ENCODE measurements at regions not wholly inside any gene's neighbourhood (a gene's known extent, or its start where the extent isn't known, plus 50 kb on each side); places are given as distances from the start of the nearest gene placed in this dataset.
"Not testable (repeated sequence)": the region's sequence is repeated elsewhere in the genome, so short reads cannot be mapped to it uniquely, and the experiment has no call there.

DNA sequence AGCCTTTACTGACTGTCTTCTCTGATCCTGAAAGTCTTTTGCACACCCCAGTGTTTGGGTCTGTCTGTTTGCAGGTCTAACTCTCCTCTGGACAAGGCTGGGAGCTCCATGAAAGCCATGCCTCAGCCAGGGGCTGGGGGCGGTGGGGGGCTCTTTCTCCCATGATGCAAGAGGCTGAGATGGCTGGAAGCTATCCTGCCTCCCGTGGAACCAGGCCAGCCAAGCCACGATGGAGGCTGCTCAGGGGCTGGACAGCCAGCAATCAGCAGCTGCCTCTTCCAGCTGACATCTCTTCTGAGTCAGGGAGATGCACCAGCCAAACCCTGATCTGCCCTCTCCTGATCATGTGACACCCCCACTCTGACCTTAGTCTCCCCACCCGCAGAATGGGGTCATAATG, 154.0 kb downstream of the BARX1 start:
- H3K4me2 ChIP-seq (ENCODE audit: low read length) = no peak overlapping the region
- H3K36me3 ChIP-seq (ENCODE audit: insufficient read depth, low read length) = no peaks in the 10 kb centered on the region
- no peaks in the 10 kb centered on the region for H3K4me1 ChIP-seq (ENCODE audit: control insufficient read depth, insufficient read depth, low read length)
- no peaks in the 10 kb centered on the region for H3K27me3 ChIP-seq (ENCODE audit: control insufficient read depth, insufficient read depth, low read length)
- no peaks in the 10 kb centered on the region for H3K9me3 ChIP-seq (replicated peaks; ENCODE audit: low read length)
- H3K9ac ChIP-seq (ENCODE audit: low read depth, low read length) = no peak overlapping the region
- H3K4me3 ChIP-seq (ENCODE audit: low read length) = no peak overlapping the region

DNA sequence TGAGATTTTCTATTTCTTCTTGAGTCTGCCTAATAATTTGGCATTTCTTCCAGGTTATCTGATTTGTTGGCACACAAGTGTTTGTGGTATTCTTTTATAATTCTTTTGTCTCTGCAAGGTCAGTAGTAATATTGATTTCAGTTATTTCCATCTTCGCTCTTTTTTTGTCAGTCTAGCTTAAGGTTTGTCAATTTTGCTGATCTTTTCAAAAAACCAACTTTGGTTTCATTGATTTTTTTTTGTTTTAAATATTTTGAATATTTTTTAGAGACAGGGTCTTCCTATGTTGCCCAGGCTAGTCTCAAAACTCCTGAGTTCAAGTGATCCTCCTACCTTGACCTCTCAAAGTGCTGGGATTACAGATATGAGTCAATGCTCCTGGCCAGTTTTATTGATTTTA, 162.8 kb downstream of the BARX1 start:
- Histone ChIP-seq H3K4me3 (ENCODE audit: low read length) (no peak overlapping the region), H3K9me3 (replicated peaks; ENCODE audit: low read length) (no peaks in the 10 kb centered on the region), H3K4me2 (ENCODE audit: low read length) (no peak overlapping the region), H3K9ac (ENCODE audit: low read depth, low read length) (no peak overlapping the region), H3K36me3 (ENCODE audit: insufficient read depth, low read length) (no peaks in the 10 kb centered on the region), H3K27me3 (ENCODE audit: control insufficient read depth, insufficient read depth, low read length) (no peaks in the 10 kb centered on the region), H3K4me1 (ENCODE audit: control insufficient read depth, insufficient read depth, low read length) (no peaks in the 10 kb centered on the region)

- no peak overlapping the region for H3K4me2 ChIP-seq (ENCODE audit: low read length)
- no peaks in the 10 kb centered on the region for H3K4me1 ChIP-seq (ENCODE audit: control insufficient read depth, insufficient read depth, low read length)
- H3K9me3 ChIP-seq (replicated peaks; ENCODE audit: low read length) = no peaks in the 10 kb centered on the region
- H3K9ac ChIP-seq (ENCODE audit: low read depth, low read length) = no peak overlapping the region
- H3K36me3 ChIP-seq (ENCODE audit: insufficient read depth, low read length) = no peaks in the 10 kb centered on the region
- H3K4me3 ChIP-seq (ENCODE audit: low read length) = no peak overlapping the region
- no peaks in the 10 kb centered on the region for H3K27me3 ChIP-seq (ENCODE audit: control insufficient read depth, insufficient read depth, low read length)
These were observed 169.0 kb downstream of the BARX1 start for GRCh38 chr9:93786204-93786603.

- peaks cover 3% of the 10 kb centered on the region for H3K27me3 ChIP-seq (ENCODE audit: control insufficient read depth, insufficient read depth, low read length)
- H3K36me3 ChIP-seq (ENCODE audit: insufficient read depth, low read length) = no peaks in the 10 kb centered on the region
- no peak overlapping the region for H3K4me3 ChIP-seq (ENCODE audit: low read length)
- no peaks in the 10 kb centered on the region for H3K9me3 ChIP-seq (replicated peaks; ENCODE audit: low read length)
- no peaks in the 10 kb centered on the region for H3K4me1 ChIP-seq (ENCODE audit: control insufficient read depth, insufficient read depth, low read length)
- H3K4me2 ChIP-seq (ENCODE audit: low read length) = no peak overlapping the region
- no peak overlapping the region for H3K9ac ChIP-seq (ENCODE audit: low read depth, low read length)
These were observed 178.3 kb downstream of the BARX1 start for GRCh38 chr9:93776873-93777272.

DNA sequence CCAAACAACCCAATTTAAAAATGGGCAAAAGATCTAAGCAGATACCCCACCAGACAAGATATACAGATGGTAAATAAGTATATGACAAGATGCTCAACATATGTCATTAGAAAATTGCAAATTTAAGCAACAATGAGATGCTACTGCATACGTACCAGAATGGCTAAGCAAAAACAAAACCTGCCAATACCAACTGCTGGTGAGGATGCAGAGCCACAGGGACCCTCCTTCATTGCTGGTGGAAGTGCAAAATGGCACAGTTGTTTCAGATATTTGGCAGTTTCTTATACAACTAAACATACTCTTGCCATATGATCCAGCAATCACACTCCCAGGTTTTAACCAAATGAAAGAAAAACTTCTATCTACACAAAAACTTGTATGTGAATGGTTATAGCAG, 178.9 kb downstream of the BARX1 start:
- Histone ChIP-seq H3K27me3 (ENCODE audit: control insufficient read depth, insufficient read depth, low read length) (peaks cover 3% of the 10 kb centered on the region), H3K4me3 (ENCODE audit: low read length) (no peak overlapping the region), H3K4me1 (ENCODE audit: control insufficient read depth, insufficient read depth, low read length) (no peaks in the 10 kb centered on the region), H3K9ac (ENCODE audit: low read depth, low read length) (no peak overlapping the region), H3K36me3 (ENCODE audit: insufficient read depth, low read length) (no peaks in the 10 kb centered on the region), H3K9me3 (replicated peaks; ENCODE audit: low read length) (no peaks in the 10 kb centered on the region), H3K4me2 (ENCODE audit: low read length) (no peak overlapping the region)

GRCh38 chr9:93774331-93775102, 180.6 kb downstream of the BARX1 start:
- H3K36me3 ChIP-seq (ENCODE audit: insufficient read depth, low read length) = no peaks in the 10 kb centered on the region
- H3K4me2 ChIP-seq (ENCODE audit: low read length) = no peak overlapping the region
- no peak overlapping the region for H3K9ac ChIP-seq (ENCODE audit: low read depth, low read length)
- H3K4me3 ChIP-seq (ENCODE audit: low read length) = no peak overlapping the region
- no peaks in the 10 kb centered on the region for H3K4me1 ChIP-seq (ENCODE audit: control insufficient read depth, insufficient read depth, low read length)
- no peaks in the 10 kb centered on the region for H3K9me3 ChIP-seq (replicated peaks; ENCODE audit: low read length)
- peaks cover 3% of the 10 kb centered on the region for H3K27me3 ChIP-seq (ENCODE audit: control insufficient read depth, insufficient read depth, low read length)

DNA sequence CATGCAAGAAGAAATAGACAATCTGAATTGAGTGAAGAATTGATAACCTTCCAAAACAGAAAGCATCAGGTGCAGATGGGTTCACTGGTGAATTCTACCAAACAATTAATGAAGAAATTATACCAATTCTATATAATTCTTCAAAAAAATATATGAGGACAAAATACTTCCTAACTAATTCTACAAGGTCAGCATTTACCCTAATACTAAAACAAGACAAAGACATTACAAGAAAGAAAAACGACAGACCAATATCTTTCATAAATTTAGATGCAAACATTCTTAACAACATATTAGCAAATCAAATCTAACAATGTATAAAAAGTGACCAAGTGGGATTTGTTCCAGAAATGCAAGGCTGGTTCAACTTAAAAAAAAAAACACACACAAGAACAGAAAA, 183.9 kb downstream of the BARX1 start:
- no peak overlapping the region for H3K4me2 ChIP-seq (ENCODE audit: low read length)
- no peaks in the 10 kb centered on the region for H3K9me3 ChIP-seq (replicated peaks; ENCODE audit: low read length)
- no peaks in the 10 kb centered on the region for H3K36me3 ChIP-seq (ENCODE audit: insufficient read depth, low read length)
- peaks cover 3% of the 10 kb centered on the region for H3K27me3 ChIP-seq (ENCODE audit: control insufficient read depth, insufficient read depth, low read length)
- H3K4me3 ChIP-seq (ENCODE audit: low read length) = no peak overlapping the region
- H3K9ac ChIP-seq (ENCODE audit: low read depth, low read length) = no peak overlapping the region
- no peaks in the 10 kb centered on the region for H3K4me1 ChIP-seq (ENCODE audit: control insufficient read depth, insufficient read depth, low read length)

DNA sequence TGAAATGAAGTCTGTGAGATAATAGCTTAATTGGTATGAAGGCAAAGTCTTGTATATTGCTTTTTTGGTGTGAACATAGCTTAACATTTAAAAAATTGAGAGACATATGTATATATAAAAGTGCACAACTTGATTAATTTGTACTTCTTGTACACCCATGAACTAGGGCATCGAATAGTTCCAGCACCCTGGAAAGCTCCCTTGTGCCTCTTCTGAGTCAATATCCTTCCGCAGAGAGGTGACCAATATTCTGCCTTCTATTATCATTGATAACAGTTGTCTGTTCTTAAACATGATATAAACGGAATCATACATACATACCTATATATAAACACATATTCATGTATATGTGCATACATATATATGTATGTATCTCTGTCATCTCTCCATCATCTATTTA, 185.4 kb downstream of the PHF2 start:
- Histone ChIP-seq H3K4me1 (ENCODE audit: control insufficient read depth, insufficient read depth, low read length) (no peaks in the 10 kb centered on the region), H3K27me3 (ENCODE audit: control insufficient read depth, insufficient read depth, low read length) (no peaks in the 10 kb centered on the region), H3K4me3 (ENCODE audit: low read length) (no peak overlapping the region), H3K9me3 (replicated peaks; ENCODE audit: low read length) (no peaks in the 10 kb centered on the region), H3K9ac (ENCODE audit: low read depth, low read length) (no peak overlapping the region), H3K4me2 (ENCODE audit: low read length) (no peak overlapping the region), H3K36me3 (ENCODE audit: insufficient read depth, low read length) (no peaks in the 10 kb centered on the region)

DNA sequence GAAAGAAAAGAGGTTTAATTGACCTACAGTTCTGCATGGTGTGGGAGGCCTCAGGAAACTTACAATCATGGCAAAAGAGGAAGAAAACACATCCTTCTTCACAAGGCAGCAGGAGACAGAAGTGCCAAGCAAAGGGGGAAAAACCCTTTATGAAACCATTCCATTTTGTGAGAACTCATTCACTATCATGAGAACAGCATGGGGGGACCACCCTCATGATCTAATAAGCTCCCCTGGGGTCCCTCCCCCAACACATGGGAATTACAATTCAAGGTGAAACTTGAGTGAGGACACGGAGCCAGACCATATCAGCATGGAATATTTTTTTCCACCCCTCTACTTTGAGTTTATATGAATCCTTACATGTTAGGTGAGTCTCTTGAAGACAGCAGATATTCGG, 173.7 kb downstream of the PHF2 start:
- no peaks in the 10 kb centered on the region for H3K4me1 ChIP-seq (ENCODE audit: control insufficient read depth, insufficient read depth, low read length)
- no peak overlapping the region for H3K4me3 ChIP-seq (ENCODE audit: low read length)
- H3K9ac ChIP-seq (ENCODE audit: low read depth, low read length) = no peak overlapping the region
- H3K36me3 ChIP-seq (ENCODE audit: insufficient read depth, low read length) = no peaks in the 10 kb centered on the region
- H3K9me3 ChIP-seq (replicated peaks; ENCODE audit: low read length) = peaks cover 6% of the 10 kb centered on the region
- no peaks in the 10 kb centered on the region for H3K27me3 ChIP-seq (ENCODE audit: control insufficient read depth, insufficient read depth, low read length)
- H3K4me2 ChIP-seq (ENCODE audit: low read length) = no peak overlapping the region

DNA sequence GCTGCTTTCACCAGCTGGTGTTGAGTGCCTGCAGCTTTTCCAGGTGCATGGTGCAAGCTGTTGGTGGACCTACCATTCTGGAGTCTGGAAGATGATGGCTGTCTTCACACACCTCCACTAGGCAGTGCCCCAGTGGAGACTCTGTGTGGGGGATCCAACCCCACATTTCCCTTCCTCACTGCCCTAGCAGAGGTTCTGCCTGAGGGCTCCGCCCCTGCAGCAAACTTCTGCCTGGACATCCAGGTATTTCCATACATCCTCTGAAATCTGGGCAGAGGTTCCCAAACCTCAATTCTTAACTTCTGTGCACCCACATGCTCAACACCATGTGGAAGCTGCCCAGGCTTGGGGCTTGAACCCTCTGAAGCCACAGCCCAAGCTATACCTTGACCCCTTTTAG, 172.4 kb downstream of the PHF2 start:
- H3K9me3 ChIP-seq (replicated peaks; ENCODE audit: low read length); H3K36me3 ChIP-seq (ENCODE audit: insufficient read depth, low read length); H3K4me1 ChIP-seq (ENCODE audit: control insufficient read depth, insufficient read depth, low read length); H3K9ac ChIP-seq (ENCODE audit: low read depth, low read length); H3K27me3 ChIP-seq (ENCODE audit: control insufficient read depth, insufficient read depth, low read length); H3K4me2 ChIP-seq (ENCODE audit: low read length); H3K4me3 ChIP-seq (ENCODE audit: low read length): not testable (repeated sequence)

DNA sequence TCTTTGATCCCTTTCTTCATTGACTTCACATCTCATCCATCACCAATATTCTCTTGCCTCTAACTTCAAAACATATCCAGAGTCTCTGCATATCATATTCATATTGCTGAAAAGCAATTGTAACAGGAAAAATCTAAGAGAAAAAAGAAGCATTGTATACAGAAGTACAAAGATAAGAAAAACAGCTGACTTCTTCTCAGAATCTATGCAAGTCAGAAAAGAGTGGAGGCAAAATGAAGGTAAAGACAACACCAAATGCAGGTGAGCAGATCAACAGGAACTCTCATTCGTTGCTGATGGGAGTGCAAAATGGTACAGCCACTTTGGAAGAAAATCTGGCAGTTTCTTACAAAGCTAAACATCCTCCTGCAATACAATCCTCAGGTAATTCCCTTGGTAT, 155.6 kb downstream of the PHF2 start:
- H3K36me3 ChIP-seq (ENCODE audit: insufficient read depth, low read length) = no peaks in the 10 kb centered on the region
- H3K4me3 ChIP-seq (ENCODE audit: low read length) = no peak overlapping the region
- H3K9me3 ChIP-seq (replicated peaks; ENCODE audit: low read length) = peaks cover 8% of the 10 kb centered on the region
- no peaks in the 10 kb centered on the region for H3K4me1 ChIP-seq (ENCODE audit: control insufficient read depth, insufficient read depth, low read length)
- no peak overlapping the region for H3K4me2 ChIP-seq (ENCODE audit: low read length)
- H3K9ac ChIP-seq (ENCODE audit: low read depth, low read length) = no peak overlapping the region
- H3K27me3 ChIP-seq (ENCODE audit: control insufficient read depth, insufficient read depth, low read length) = no peaks in the 10 kb centered on the region

- no peak overlapping the region for H3K4me2 ChIP-seq (ENCODE audit: low read length)
- H3K9me3 ChIP-seq (replicated peaks; ENCODE audit: low read length) = peaks cover 8% of the 10 kb centered on the region
- no peaks in the 10 kb centered on the region for H3K27me3 ChIP-seq (ENCODE audit: control insufficient read depth, insufficient read depth, low read length)
- H3K4me3 ChIP-seq (ENCODE audit: low read length) = no peak overlapping the region
- no peaks in the 10 kb centered on the region for H3K4me1 ChIP-seq (ENCODE audit: control insufficient read depth, insufficient read depth, low read length)
- H3K9ac ChIP-seq (ENCODE audit: low read depth, low read length) = no peak overlapping the region
- H3K36me3 ChIP-seq (ENCODE audit: insufficient read depth, low read length) = no peaks in the 10 kb centered on the region
These were observed 154.3 kb downstream of the PHF2 start for GRCh38 chr9:93730648-93731047.
